HG03039 (cell line): ENCODE measurements at regions not wholly inside any gene's neighbourhood (a gene's known extent, or its start where the extent isn't known, plus 50 kb on each side); places are given as distances from the start of the nearest gene placed in this dataset.

Source experiments
- ATAC-seq: cut with Tn5 transposase; IDR thresholded peaks from one replicate; pipeline ENCODE4 v1.9.1; 2021; ENCODE audit warnings: mild to moderate bottlenecking, moderate library complexity; ENCODE audit not compliant: unreplicated experiment

DNA sequence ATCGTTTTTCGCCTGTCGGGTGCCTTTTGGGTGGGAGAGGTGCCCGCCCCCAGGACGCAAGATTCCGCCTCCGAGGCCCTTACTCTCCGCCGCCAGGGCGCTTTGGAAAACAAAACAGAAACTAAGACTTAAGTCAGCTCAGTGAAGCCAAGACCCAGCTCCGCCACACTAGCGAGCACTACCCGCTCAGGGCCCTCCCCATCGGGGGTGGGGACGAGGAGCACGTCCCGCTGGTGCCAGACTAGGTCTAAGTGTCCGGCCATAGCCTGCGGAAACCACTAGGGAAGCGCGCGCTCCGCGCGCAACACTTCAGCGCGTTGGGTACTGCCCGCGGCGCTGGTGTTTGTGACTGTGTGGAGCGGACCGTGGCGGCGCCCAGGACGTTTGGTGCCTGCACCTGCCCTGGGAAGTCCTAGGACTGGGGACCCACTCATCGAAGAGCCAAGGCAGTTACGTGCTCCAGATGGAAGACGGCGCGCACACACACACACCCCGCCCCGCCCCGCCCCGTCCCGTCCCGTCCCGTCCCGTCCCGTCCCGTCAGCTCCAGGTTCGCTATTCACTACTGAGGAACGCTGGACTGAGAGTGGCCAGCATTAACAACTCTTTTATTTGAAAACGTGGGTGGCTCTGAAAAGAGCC, 57.6 kb upstream of the BOLA1 start:
- peak; percentile 26 for ATAC-seq

DNA sequence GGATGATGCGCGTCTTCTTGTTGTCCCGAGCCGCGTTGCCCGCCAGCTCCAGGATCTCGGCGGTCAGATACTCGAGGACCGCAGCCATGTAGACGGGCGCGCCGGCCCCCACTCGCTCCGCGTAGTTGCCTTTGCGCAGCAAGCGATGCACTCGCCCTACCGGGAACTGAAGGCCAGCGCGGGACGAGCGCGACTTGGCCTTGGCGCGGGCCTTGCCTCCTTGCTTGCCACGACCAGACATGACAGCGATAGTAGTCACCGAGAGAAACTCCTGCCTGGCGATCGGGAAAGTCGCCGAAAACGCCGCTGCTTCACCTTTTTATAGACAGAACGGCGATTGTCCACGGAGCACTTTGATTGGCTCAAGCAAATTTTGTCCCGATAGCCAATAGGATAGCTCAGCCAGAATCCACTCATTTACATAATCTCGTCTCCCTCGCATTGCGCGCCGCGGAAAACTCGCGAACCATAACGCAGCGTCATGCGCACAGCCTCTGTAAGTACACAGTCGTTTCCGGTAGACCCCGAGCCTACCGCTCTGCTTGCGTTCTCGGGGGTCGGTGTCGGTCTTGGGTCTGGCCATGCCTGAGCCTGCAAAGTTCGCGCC, 56.8 kb upstream of the BOLA1 start:
- peak; percentile 49 for ATAC-seq

DNA sequence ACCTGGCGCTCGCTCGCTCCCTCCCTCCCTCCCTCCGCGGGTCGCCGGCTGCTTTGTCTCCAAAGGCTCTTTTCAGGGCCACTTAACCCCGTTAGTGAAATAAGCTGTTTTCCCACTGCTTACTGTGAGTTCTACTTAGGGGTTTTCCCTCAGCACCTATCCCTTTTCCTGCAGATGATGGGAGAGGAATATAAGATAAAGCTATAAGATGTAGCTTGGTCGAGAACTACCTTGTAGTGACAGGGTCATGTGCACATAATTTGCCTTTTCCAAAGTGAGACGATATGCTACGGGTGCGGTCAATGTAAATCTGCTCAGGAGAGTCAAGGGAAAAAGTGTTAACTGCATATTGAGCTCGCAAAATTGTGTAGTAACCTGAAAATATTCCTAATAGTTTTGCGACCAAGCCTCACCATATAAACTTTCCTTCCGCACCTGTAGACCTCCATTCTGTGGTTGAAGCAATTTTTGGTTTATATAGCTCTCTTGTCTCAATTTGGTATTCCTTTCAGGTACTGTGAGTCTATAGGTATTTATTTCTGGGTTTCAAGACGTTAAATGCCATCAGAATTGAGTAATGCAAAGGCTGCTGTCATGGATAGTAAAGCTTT, 55.8 kb upstream of the BOLA1 start:
- ATAC-seq: no peak

DNA sequence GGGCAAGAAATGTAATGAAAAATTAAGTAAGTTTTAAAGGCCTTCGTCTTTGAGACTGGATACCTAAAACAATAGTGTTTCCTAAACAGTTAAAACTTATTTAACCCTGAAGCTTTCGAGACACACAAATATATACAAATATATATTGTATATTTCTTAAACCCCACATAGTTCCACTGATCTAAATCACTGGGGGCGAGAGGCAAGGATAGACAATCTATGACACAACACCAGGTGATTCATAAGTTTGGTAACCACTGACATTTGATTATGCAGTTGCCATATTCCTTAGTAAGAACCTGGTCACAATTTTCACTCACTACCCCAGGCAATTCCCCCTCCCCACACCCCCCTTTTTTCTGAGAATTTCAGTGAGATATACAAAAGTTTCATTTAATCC, 55.3 kb upstream of the BOLA1 start:
- no peak for ATAC-seq

DNA sequence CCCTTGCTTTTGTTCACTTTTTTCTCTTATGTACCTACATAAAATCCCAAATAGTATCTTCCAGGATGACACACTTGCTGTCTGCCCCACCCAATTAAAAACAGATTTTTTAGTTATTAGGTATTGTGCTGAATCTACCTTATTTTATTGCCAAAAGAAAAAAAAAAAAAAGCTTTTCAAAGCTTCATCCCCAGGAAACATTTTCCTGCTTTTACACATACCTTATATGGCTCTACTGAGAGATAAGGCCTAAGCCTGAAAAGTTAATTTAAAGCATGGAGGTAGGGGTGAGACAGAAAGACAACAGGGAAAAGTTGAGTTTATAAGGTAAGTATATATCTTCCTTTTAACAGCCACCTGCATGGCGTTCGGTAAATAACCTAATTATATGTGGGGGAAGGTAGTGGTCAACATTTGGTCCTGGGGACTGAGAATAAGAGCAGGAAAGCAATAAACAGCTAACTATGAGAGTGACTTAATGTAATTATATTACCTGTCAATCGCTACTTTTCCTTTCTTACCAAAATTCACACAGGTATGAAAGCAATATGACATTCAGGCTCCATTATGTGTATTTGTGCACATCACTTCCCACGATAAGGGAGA, 54.6 kb upstream of the BOLA1 start:
- ATAC-seq: no peak

DNA sequence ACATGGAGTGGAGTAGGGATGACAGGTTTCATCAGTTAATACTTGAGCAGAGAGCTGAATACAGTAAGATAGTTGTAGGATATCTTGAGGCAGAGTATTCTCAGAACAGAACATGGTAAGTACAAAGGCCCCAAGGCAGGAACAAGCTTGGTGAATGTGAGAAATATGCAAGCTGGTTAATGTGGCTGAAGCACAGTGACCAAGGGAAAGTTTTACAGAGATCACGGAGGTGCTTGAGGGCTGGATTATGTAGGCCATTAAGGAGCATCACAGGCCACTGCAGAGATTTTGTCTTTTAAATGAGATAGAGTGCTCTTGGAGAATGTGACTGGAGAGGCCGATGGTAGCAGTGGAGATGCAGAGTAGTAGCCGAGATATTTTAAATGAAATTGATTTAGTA, 54.0 kb upstream of the BOLA1 start:
- no peak for ATAC-seq

DNA sequence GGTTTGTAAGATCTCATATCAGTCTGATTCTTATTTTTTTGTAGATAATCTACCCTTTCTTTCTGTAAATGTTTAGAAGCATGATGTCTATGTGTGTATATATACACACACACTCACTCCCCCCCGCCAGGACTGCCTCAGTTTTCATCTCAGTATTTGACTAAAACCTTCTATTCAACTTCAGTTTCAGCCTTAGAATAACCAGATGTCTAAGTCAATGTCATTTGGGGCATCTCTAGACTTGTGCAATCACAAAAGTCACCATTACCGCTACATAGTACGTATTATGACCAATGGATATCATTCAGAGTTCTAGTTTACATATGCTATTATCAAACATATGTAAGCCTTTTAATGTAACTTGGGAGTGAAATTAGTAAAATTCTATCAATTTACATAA, 53.3 kb upstream of the BOLA1 start:
- no peak for ATAC-seq

DNA sequence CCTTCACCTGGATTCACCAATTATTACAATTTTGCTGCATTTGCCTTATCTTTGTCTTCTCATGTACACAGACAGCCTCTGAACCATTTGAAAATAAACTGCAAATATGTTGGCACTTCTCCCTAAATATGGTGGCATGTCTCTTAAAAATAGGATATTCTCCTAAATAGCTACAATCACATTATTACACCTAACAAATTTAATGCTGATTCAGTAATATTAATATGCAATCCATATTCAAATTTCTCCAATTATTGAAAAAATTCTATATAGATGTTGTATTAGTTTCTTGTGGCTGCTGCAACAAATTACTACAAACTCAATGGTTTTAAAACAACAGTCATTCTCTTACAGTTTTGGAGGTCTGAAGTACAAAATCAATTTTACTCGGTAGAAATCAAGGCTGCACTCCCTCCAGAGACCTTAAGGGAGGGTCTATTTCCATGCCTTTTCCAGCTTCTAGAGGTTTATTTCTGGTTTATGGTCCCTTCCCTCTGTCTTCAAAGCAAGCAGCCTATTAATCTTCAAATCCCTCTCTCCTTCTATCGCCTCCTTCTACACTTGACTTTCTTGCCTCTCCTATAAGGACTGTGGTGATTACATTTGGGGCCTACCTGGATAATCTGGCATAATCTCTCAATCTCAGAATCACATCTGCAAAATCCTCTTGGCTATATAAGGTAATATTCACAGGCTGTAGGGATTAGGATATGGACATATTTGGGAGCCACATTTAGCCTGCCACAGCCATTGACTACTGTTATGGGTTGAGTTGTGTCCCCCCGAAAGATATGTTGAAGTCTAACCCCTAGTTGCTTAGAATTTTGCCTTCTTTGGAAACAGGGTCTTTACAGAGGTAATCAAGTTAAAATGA, 52.5 kb upstream of the BOLA1 start:
- no peak for ATAC-seq

DNA sequence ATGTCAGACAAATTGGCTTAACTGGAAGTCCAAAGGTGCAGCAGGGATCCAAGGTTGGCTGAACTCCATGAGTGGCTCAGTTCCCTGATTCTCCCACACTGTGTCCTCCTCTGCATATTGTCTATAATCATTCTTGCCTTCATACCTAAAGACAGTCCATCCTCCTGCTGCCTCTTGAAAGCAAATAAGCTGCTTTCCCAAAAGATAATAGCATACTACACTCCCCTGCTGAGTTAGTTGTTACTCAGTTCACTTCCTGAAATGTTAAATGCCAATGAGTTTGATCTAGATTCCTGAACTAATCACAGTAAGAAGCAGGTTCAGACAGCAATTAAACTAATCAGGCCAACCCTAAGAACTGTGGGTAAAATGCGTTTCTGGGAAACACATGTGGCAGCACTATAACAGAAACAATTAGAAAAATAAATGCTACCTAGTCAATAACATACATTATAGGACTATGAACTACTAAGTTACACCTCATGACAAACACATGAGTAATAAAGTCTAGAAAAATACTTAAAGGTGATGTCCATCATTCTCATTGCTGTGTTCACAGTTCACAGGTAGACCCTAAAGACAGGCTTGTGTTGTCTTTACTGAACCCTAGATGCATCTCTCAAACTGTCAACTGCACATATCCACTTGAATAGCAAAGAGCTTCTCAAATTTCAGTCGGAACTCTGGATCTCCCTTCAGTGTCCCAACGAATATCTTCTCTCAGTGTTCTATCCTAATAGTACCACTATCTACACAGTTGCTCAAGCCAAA, 50.8 kb upstream of the BOLA1 start:
- no peak for ATAC-seq

DNA sequence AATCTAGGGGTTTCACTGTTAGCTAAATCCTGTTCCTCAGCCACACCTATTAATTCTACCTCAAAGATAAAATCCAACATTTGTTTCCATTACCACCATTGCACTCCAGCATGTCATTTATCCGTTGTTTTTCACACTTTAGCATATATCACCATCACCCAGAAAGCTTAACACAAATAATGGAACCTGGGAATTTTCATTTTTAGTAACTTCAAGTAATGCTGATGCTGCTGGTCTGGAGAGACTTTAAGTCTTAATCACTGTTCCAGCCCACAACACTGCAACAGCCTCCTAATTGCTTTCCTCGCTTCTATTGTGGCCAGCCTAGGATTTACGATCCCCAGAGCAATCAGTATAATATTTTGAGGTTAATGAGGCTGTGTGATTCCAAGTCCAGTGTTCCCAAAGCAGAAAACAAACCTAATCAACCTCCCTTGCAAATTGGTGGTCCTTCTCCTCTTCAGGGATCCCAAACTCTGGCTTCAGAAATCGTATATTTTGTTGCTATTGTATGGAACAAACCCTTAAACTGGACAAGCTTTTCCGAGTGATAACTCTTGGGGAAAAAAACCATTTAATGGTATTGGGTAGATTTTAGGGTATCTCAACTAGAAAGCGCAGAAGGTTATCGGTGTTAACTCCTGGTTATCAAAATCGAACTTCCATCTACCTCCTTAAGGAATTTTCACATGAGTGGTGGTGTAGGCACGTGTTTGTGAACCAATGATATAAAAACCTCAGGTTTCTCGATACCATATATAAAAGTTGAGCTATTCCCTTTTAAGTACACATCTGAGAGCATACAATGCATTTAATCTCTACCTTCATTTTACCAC, 50.0 kb upstream of the BOLA1 start:
- ATAC-seq: no peak
